ENCODE measurements at regions not wholly inside any gene's neighbourhood (a gene's known extent, or its start where the extent isn't known, plus 50 kb on each side); places are given as distances from the start of the nearest gene placed in this dataset.
A peak's percentile ranks its signal among the peaks of the same experiment; 100 is the strongest.

DNA sequence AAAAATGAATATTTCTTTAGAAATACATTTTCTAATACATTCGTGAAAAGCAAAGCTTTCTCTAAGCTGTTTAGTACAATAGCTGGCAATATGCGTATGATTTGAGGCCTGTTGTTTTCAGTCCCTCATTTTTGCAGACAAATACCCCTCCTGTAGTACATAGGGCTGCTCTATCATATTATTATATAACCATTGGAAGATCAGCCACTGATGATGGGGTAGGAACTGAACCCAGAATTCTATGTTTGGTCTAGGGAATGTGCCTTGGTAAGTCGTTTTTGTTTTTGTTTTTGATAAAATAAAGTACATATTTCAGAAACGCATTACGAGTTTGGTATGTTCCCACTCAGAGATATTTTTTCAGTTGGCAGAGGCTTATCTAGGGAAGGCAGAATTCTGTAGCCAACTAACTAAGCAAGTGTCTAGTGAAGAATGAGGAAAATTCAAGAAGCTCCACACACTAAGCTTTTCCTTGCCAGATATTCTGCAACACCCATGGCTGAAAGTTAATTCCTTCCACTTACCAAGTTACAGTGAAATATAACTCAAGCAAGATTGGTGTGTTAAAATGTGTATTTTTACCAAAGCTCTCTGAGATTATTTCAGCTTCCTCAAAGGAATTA is 656.9 kb upstream of the MIR17HG start:
- H3K27me3 ChIP-seq: no peaks in the 10 kb centered on the region
- H3K9me3 ChIP-seq: no peaks in the 10 kb centered on the region
- TF ChIP-seq CTCF (IDR thresholded peaks at IDR 0.05): no peak
- DNase-seq (ENCODE audit: low spot score): no peak
- peaks cover 0 to 11% of the 10 kb centered on the region in 2 donors for H3K4me1 ChIP-seq
- H3K4me3 ChIP-seq: no peak overlapping the region
- no peaks in the 10 kb centered on the region for H3K36me3 ChIP-seq
- H3K27ac ChIP-seq: peak overlapping the region in 1 of 2 donors; percentile 27

DNA sequence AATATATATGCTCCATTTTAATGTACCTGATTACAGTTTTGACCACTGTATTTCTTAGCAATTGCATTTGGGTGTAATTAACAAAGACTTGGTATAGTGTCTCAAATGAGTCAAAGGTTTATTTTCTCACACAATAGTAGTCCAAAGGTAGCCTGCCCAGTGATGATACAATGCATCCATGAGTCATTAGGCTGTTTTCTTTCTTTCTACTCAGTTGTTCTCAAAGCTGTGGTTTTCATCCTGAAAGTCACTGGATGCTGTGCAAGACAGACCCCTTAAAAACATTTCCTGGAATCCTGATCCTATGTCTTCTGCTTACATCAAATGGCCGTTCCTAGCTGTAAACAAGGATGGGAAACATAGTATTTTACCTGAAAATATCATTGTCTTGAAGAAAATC is 651.2 kb upstream of the MIR17HG start:
- DNase-seq (ENCODE audit: low spot score): no peak
- Histone ChIP-seq H3K9me3 (no peaks in the 10 kb centered on the region), H3K36me3 (no peaks in the 10 kb centered on the region), H3K4me3 (no peak overlapping the region), H3K27ac (no peak overlapping the region), H3K27me3 (no peaks in the 10 kb centered on the region), H3K4me1 (no peaks in the 10 kb centered on the region)
- no peak for TF ChIP-seq CTCF (IDR thresholded peaks at IDR 0.05)

GRCh38 chr13:90696656-90697055 is 650.8 kb upstream of the MIR17HG start:
- no peak for TF ChIP-seq CTCF (IDR thresholded peaks at IDR 0.05)
- no peaks in the 10 kb centered on the region for H3K9me3 ChIP-seq
- H3K36me3 ChIP-seq: no peaks in the 10 kb centered on the region
- no peak overlapping the region for H3K27ac ChIP-seq
- no peak for DNase-seq (ENCODE audit: low spot score)
- H3K4me3 ChIP-seq: no peak overlapping the region
- H3K27me3 ChIP-seq: no peaks in the 10 kb centered on the region
- H3K4me1 ChIP-seq: no peaks in the 10 kb centered on the region

DNA sequence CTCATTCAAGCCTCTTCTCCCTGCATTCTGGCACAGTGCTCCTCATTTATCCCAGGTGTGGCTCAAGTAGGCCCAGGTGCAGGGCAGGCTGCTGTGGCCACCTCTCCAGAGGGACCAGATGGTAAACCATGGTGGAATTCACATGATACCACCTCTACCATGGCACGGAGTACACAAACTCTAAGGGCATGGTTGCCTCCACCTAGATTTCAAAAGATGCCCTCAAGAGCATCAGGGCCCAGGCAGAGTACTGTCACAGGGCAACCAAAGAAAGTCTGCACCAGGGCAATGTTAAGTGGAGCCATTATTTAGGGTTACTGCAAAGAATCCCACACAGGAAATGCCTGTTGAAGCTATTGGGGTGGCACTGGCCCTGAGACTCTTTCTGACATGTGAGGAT is 647.1 kb upstream of the MIR17HG start:
- no peak for TF ChIP-seq CTCF (IDR thresholded peaks at IDR 0.05)
- H3K27me3 ChIP-seq: no peaks in the 10 kb centered on the region

GRCh38 chr13:90701264-90701663 is 646.2 kb upstream of the MIR17HG start:
- Histone ChIP-seq H3K4me3 (no peak overlapping the region), H3K27me3 (no peaks in the 10 kb centered on the region), H3K4me1 (no peaks in the 10 kb centered on the region), H3K9me3 (peaks cover 0 to 6% of the 10 kb centered on the region in 2 donors), H3K36me3 (no peaks in the 10 kb centered on the region), H3K27ac (no peak overlapping the region)
- DNase-seq (ENCODE audit: low spot score): no peak
- TF ChIP-seq CTCF (IDR thresholded peaks at IDR 0.05): no peak

More for the DNA sequence above, 647.1 kb upstream of the MIR17HG start:
- Histone ChIP-seq H3K27ac (no peak overlapping the region), H3K9me3 (peaks cover 0 to 6% of the 10 kb centered on the region in 2 donors), H3K4me1 (no peaks in the 10 kb centered on the region), H3K36me3 (no peaks in the 10 kb centered on the region), H3K4me3 (no peak overlapping the region)
- no peak for DNase-seq (ENCODE audit: low spot score)

GRCh38 chr13:90702050-90702449 is 645.4 kb upstream of the MIR17HG start:
- no peak for DNase-seq (ENCODE audit: low spot score)
- H3K27me3 ChIP-seq: no peaks in the 10 kb centered on the region
- H3K9me3 ChIP-seq: peaks cover 0 to 6% of the 10 kb centered on the region in 2 donors
- no peak for TF ChIP-seq CTCF (IDR thresholded peaks at IDR 0.05)
- H3K27ac ChIP-seq: no peak overlapping the region
- no peaks in the 10 kb centered on the region for H3K4me1 ChIP-seq
- no peaks in the 10 kb centered on the region for H3K36me3 ChIP-seq
- H3K4me3 ChIP-seq: no peak overlapping the region

All from right atrium auricular region (tissue), 2 donors.